ENCODE measurements at regions not wholly inside any gene's neighbourhood (a gene's known extent, or its start where the extent isn't known, plus 50 kb on each side); places are given as distances from the start of the nearest gene placed in this dataset.

GRCh38 chr10:117669122-117669521 is 126.6 kb downstream of the EMX2 start:
- TF ChIP-seq USF2 (IDR thresholded peaks at IDR 0.05; ENCODE audit: low read length) (no peak), EZH2 (IDR thresholded peaks at IDR 0.05; ENCODE audit: low read depth, low read length, severe bottlenecking) (no peak), POLR2A (IDR thresholded peaks at IDR 0.05; ENCODE audit: control extremely low read depth in 1 of 2, low read depth in 2 of 2, low read length in 2 of 2) (no peak), CTCF (IDR thresholded peaks at IDR 0.05; ENCODE audit: control extremely low read depth in 1 of 3, insufficient read depth in 1 of 3, low read depth in 1 of 3, low read length in 3 of 3) (no peak), TAF1 (IDR thresholded peaks at IDR 0.05; ENCODE audit: low read depth, low read length) (no peak)

All from H1 (cell line).